Type B pancreatic cell (in vitro differentiated cells): ENCODE measurements at regions not wholly inside any gene's neighbourhood (a gene's known extent, or its start where the extent isn't known, plus 50 kb on each side); places are given as distances from the start of the nearest gene placed in this dataset.

Source experiments
- DNase-seq: peaks from one replicate; pipeline ENCODE4 v3.0.0; 2021; ENCODE audit warnings: mixed read lengths; ENCODE audit not compliant: unreplicated experiment; ENCODE audit errors: extremely low spot score
- H3K27ac Mint-ChIP-seq: 2 replicates; pipeline ENCODE4 v1.8.0; 2021; ENCODE audit warnings: mild to moderate bottlenecking, mixed read lengths
- H3K27me3 Mint-ChIP-seq: 2 replicates; pipeline ENCODE4 v1.8.0; 2021; ENCODE audit warnings: mixed read lengths
- H3K36me3 Mint-ChIP-seq: 2 replicates; pipeline ENCODE4 v1.8.0; 2021; ENCODE audit warnings: mixed read lengths
- H3K4me1 Mint-ChIP-seq: one replicate; pipeline ENCODE4 v1.8.0; 2021; ENCODE audit warnings: mixed read lengths; ENCODE audit not compliant: unreplicated experiment
- H3K4me3 Mint-ChIP-seq: 2 replicates; pipeline ENCODE4 v1.8.0; 2021; ENCODE audit warnings: mild to moderate bottlenecking, mixed read lengths
- H3K9me3 Mint-ChIP-seq: 2 replicates; pipeline ENCODE4 v1.8.0; 2021; ENCODE audit warnings: mixed read lengths
- CTCF ChIP-seq: fragments of 200-600 bp; sonication (generic); conservative IDR thresholded peaks from 2 replicates; pipeline ENCODE4 v1.5.0; 2021; ENCODE audit warnings: antibody characterized with exemption, mild to moderate bottlenecking

GRCh38 chr1:29576510-29576909 is 340.2 kb downstream of the PTPRU start:
- Mint-ChIP-seq H3K4me1 (peaks cover 10% of the 10 kb centered on the region), H3K27me3 (peaks cover 23% of the 10 kb centered on the region), H3K4me3 (no peak overlapping the region), H3K9me3 (no peaks in the 10 kb centered on the region), H3K36me3 (no peaks in the 10 kb centered on the region), H3K27ac (no peak overlapping the region)
- TF ChIP-seq CTCF: no peak
- DNase-seq: no peak

GRCh38 chr1:29575826-29576225 is 339.5 kb downstream of the PTPRU start:
- no peaks in the 10 kb centered on the region for H3K36me3 Mint-ChIP-seq
- H3K27ac Mint-ChIP-seq: no peak overlapping the region
- H3K4me1 Mint-ChIP-seq: peaks cover 10% of the 10 kb centered on the region
- TF ChIP-seq CTCF: no peak
- DNase-seq: no peak
- H3K4me3 Mint-ChIP-seq: no peak overlapping the region
- H3K9me3 Mint-ChIP-seq: no peaks in the 10 kb centered on the region
- peaks cover 23% of the 10 kb centered on the region for H3K27me3 Mint-ChIP-seq

GRCh38 chr1:29575277-29575676 is 339.0 kb downstream of the PTPRU start:
- no peak for TF ChIP-seq CTCF
- Mint-ChIP-seq H3K27me3 (peaks cover 21% of the 10 kb centered on the region), H3K4me3 (no peak overlapping the region), H3K27ac (no peak overlapping the region), H3K36me3 (no peaks in the 10 kb centered on the region), H3K4me1 (peaks cover 10% of the 10 kb centered on the region), H3K9me3 (no peaks in the 10 kb centered on the region)
- no peak for DNase-seq

- no peak for DNase-seq
- no peak overlapping the region for H3K4me3 Mint-ChIP-seq
- no peaks in the 10 kb centered on the region for H3K9me3 Mint-ChIP-seq
- peaks cover 10% of the 10 kb centered on the region for H3K4me1 Mint-ChIP-seq
- no peak for TF ChIP-seq CTCF
- H3K27ac Mint-ChIP-seq: no peak overlapping the region
- no peaks in the 10 kb centered on the region for H3K36me3 Mint-ChIP-seq
- H3K27me3 Mint-ChIP-seq: peaks cover 18% of the 10 kb centered on the region
These were observed 338.5 kb downstream of the PTPRU start for GRCh38 chr1:29574871-29575270.

- Mint-ChIP-seq H3K4me1 (no peaks in the 10 kb centered on the region), H3K27ac (no peak overlapping the region), H3K27me3 (no peaks in the 10 kb centered on the region), H3K9me3 (no peaks in the 10 kb centered on the region), H3K36me3 (no peaks in the 10 kb centered on the region), H3K4me3 (no peak overlapping the region)
- TF ChIP-seq CTCF: no peak
- no peak for DNase-seq
These were observed 333.8 kb downstream of the PTPRU start for GRCh38 chr1:29569971-29570634.

GRCh38 chr1:29567257-29567656 is 330.9 kb downstream of the PTPRU start:
- H3K4me3 Mint-ChIP-seq: no peak overlapping the region
- H3K27ac Mint-ChIP-seq: no peak overlapping the region
- no peaks in the 10 kb centered on the region for H3K36me3 Mint-ChIP-seq
- H3K9me3 Mint-ChIP-seq: peaks cover 14% of the 10 kb centered on the region
- DNase-seq: no peak
- TF ChIP-seq CTCF: no peak
- H3K4me1 Mint-ChIP-seq: no peaks in the 10 kb centered on the region
- H3K27me3 Mint-ChIP-seq: no peaks in the 10 kb centered on the region
